ENCODE measurements at regions not wholly inside any gene's neighbourhood (a gene's known extent, or its start where the extent isn't known, plus 50 kb on each side); places are given as distances from the start of the nearest gene placed in this dataset.

- H3K9me3 Mint-ChIP-seq: peaks cover 0 to 7% (median 0%) of the 10 kb centered on the region in 7 donors
- no peak overlapping the region for H3K27ac Mint-ChIP-seq
- Histone ChIP-seq H3K4me3 (replicated peaks in 1 of 3; ENCODE audit: low read depth in 2 of 3, low read length in 3 of 3) (no peak overlapping the region), H3K4me2 (replicated peaks; ENCODE audit: extremely low read depth, low read length, poor library complexity, severe bottlenecking) (no peak overlapping the region), H4K20me1 (ENCODE audit: insufficient read depth, low read length) (no peaks in the 10 kb centered on the region), H3K9me3 (replicated peaks in 1 of 2; ENCODE audit: control insufficient read depth in 1 of 2, insufficient read depth in 1 of 2, low read length in 2 of 2) (no peaks in the 10 kb centered on the region), H3K79me2 (ENCODE audit: insufficient read depth, low read length) (no peaks in the 10 kb centered on the region), H3K27ac (ENCODE audit: low read depth in 1 of 2, low read length in 2 of 2) (no peak overlapping the region), H3K27me3 (ENCODE audit: control insufficient read depth in 2 of 2, insufficient read depth in 2 of 2, low read length in 2 of 2) (no peaks in the 10 kb centered on the region), H3K4me1 (ENCODE audit: control insufficient read depth in 1 of 2, insufficient read depth in 2 of 2, low read length in 2 of 2) (no peaks in the 10 kb centered on the region), H2AFZ (ENCODE audit: insufficient read depth, low read depth, low read length, poor library complexity, severe bottlenecking) (no peak overlapping the region), H3K9ac (ENCODE audit: insufficient read depth, low read length, poor library complexity, severe bottlenecking) (no peak overlapping the region), H3K36me3 (replicated peaks in 1 of 2; ENCODE audit: control insufficient read depth in 1 of 2, insufficient read depth in 2 of 2, low read length in 2 of 2) (no peaks in the 10 kb centered on the region)
- no peaks in the 10 kb centered on the region for H3K36me3 Mint-ChIP-seq
- TF ChIP-seq CTCF (IDR thresholded peaks at IDR 0.05): no peak
- no CpG with 5 or more reads among the region's 4 CpGs for WGBS (ENCODE audit: insufficient coverage)
- H3K4me3 Mint-ChIP-seq: no peak overlapping the region
- peaks cover 0 to 1% (median 0%) of the 10 kb centered on the region in 3 donors for H3K27me3 Mint-ChIP-seq (ENCODE audit: low read depth in 3 of 3)
- no peak for DNase-seq
- intact Hi-C loops (cut with micrococcal nuclease): no loop called here
- no peaks in the 10 kb centered on the region for H3K4me1 Mint-ChIP-seq
Observed at GRCh38 chr5:99076723-99077640, 148.2 kb upstream of the CHD1 start.

- H3K4me3 Mint-ChIP-seq: no peak overlapping the region
- H3K4me1 Mint-ChIP-seq: no peaks in the 10 kb centered on the region
- H4K20me1 ChIP-seq (ENCODE audit: insufficient read depth, low read length): no peaks in the 10 kb centered on the region
- H3K36me3 Mint-ChIP-seq: no peaks in the 10 kb centered on the region
- no peaks in the 10 kb centered on the region for H3K79me2 ChIP-seq (ENCODE audit: insufficient read depth, low read length)
- intact Hi-C loops (cut with micrococcal nuclease): no loop called here
- no peak overlapping the region for H2AFZ ChIP-seq (ENCODE audit: insufficient read depth, low read depth, low read length, poor library complexity, severe bottlenecking)
- no peak overlapping the region for H3K4me3 ChIP-seq (replicated peaks in 1 of 3; ENCODE audit: low read depth in 2 of 3, low read length in 3 of 3)
- H3K27me3 ChIP-seq (ENCODE audit: control insufficient read depth in 2 of 2, insufficient read depth in 2 of 2, low read length in 2 of 2): no peaks in the 10 kb centered on the region
- H3K27me3 Mint-ChIP-seq (ENCODE audit: low read depth in 3 of 3): peaks cover 0 to 1% (median 0%) of the 10 kb centered on the region in 3 donors
- H3K27ac Mint-ChIP-seq: no peak overlapping the region
- H3K9me3 Mint-ChIP-seq: peaks cover 2 to 10% (median 5%) of the 10 kb centered on the region in 7 donors
- no peak for TF ChIP-seq CTCF (IDR thresholded peaks at IDR 0.05)
- peaks cover 0 to 5% of the 10 kb centered on the region in 2 donors for H3K9me3 ChIP-seq (replicated peaks in 1 of 2; ENCODE audit: control insufficient read depth in 1 of 2, insufficient read depth in 1 of 2, low read length in 2 of 2)
- H3K4me2 ChIP-seq (replicated peaks; ENCODE audit: extremely low read depth, low read length, poor library complexity, severe bottlenecking): no peak overlapping the region
- H3K36me3 ChIP-seq (replicated peaks in 1 of 2; ENCODE audit: control insufficient read depth in 1 of 2, insufficient read depth in 2 of 2, low read length in 2 of 2): no peaks in the 10 kb centered on the region
- no peaks in the 10 kb centered on the region for H3K4me1 ChIP-seq (ENCODE audit: control insufficient read depth in 1 of 2, insufficient read depth in 2 of 2, low read length in 2 of 2)
- WGBS (ENCODE audit: insufficient coverage): no CpG with 5 or more reads among the region's 1 CpG
- H3K27ac ChIP-seq (ENCODE audit: low read depth in 1 of 2, low read length in 2 of 2): no peak overlapping the region
- DNase-seq: no peak
- H3K9ac ChIP-seq (ENCODE audit: insufficient read depth, low read length, poor library complexity, severe bottlenecking): no peak overlapping the region
Observed at GRCh38 chr5:99072846-99073245, 144.0 kb upstream of the CHD1 start.
